Posterior cingulate gyrus (tissue), 11 donors: ENCODE measurements at regions not wholly inside any gene's neighbourhood (a gene's known extent, or its start where the extent isn't known, plus 50 kb on each side); places are given as distances from the start of the nearest gene placed in this dataset.

Experiments used
- DNase-seq, 10 donors: peaks; one replicate each; pipeline versions ENCODE4 v3.0.0 to v3.0.0-alpha.2; 2020 to 2021; ENCODE audit warnings: mixed read lengths in 3 of 10
- intact Hi-C: fragments of 100-400 bp; cut with DNase I; formaldehyde crosslinking; loops from one replicate; pipeline ENCODE4 v1.15.1; 2023

GRCh38 chr5:161630948-161631347 lies 54.6 kb upstream of the GABRA6 start:
- peak in 2 of 10 donors; percentile 76 to 78 for DNase-seq

GRCh38 chr5:161625673-161626072 lies 59.8 kb upstream of the GABRA6 start:
- intact Hi-C loops = no loop called here
- no peak for DNase-seq

More at GRCh38 chr5:161630948-161631347, 54.6 kb upstream of the GABRA6 start:
- intact Hi-C loops = no loop called here

DNA sequence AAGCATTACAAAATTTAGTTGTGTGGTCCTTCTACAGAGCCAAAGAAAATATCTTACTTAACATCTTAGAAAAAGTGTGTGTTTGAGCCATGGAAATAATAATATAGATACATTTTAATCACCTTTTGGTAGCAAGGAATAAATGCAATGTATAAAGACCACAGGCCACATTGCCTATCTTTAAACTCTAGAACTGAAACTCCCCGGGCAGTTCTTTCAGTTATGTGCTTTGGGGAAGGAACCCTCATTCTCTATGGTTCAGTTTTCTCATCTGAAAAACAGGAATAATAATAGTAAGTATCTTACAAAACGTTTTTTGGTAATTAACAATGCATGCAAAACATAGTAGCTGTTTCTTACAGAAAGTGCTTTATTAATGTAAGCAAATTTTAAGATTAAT lies 67.8 kb upstream of the GABRB2 start:
- DNase-seq = no peak
- intact Hi-C loops = no loop called here

DNA sequence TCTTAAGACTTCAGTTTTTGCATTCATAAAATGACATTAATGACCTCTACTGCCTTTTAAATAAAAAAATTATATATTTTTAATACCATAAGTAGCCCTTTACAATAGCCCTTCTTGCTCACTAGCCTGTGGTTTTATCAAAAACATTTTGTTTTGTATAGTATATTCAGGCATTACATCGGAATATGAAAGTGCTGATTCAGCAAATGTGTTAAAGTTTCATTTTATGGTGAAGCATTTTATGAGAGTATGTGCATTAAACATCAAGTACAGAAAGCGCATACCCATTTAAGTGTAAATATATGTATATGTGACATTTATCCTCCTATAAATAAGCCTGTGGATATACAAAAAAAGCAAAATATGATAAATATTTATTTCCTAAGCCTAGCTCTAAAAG lies 56.2 kb upstream of the GABRB2 start:
- no peak for DNase-seq
- intact Hi-C loops = no loop called here

DNA sequence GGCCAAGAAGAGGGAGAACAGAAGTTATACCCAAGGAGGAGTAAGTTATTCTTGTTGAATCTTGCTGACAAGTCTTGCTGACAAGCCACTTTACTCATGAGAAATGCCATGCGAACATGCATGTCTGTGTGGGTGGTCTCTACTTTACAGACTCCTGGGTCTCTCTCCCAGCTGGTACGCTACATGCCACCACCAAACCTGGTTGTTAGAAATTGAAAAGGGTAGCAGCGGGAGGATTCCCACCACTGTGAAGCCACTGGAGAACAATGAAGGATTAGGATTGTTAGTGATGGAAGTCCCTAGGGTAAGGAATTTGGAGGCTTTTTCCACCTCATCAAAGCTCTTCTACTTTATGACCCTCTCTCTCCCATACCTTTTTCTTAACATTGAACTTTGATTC lies 53.6 kb upstream of the GABRB2 start:
- intact Hi-C loops = no loop called here
- no peak for DNase-seq

DNA sequence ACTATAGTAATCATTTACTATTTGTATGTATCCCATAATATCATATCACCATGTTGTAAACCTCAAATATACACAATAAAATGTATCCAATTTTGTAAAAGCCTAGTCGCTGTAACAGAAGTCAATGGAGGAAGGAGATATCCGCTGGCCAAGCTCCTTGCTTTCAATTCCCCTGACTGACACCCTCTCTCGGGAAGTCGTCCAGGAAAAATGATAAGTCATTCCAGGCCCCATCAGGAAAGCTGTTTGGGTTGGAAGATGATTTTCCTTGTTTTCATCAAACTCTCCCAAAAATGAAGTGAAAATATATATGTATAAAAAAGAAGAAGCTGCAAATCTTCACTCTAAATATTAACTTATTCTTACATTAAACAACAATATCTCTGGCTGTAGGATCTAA lies 52.2 kb upstream of the GABRB2 start:
- DNase-seq = no peak
- intact Hi-C loops = no loop called here
